Myocyte (in vitro differentiated cells): ENCODE measurements at regions not wholly inside any gene's neighbourhood (a gene's known extent, or its start where the extent isn't known, plus 50 kb on each side); places are given as distances from the start of the nearest gene placed in this dataset.

Experiments used
- DNase-seq: peaks from one replicate; pipeline ENCODE4 v3.0.0-alpha.2; 2012; ENCODE audit warnings: low read depth

DNA sequence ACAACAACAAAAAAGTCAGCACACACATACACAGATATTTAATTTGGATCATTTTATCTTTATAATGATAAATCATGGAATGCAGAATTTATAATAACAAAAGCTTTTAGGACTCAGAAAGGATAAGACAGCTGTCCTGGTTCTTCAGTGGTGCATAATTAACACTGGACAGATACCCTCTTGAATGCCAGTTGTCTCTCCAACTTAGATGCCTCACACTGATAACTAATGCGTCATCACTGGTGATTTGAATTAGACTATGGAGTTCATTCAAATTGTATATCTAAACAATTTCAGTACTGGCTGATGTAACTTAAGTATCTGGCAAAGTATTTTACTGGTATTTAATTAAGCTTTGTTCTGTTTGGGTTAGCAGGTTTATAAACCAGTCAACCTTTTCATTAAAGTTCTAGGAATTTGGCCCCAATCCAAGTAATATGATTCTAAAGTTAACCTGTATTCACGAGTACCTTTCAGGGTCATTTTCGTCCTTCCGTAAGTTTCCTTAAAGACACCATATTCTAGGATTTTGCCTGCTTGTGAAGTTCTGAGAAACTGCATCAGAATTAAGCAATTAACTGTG is 1199.5 kb upstream of the TMPRSS15 start:
- DNase-seq = no peak

DNA sequence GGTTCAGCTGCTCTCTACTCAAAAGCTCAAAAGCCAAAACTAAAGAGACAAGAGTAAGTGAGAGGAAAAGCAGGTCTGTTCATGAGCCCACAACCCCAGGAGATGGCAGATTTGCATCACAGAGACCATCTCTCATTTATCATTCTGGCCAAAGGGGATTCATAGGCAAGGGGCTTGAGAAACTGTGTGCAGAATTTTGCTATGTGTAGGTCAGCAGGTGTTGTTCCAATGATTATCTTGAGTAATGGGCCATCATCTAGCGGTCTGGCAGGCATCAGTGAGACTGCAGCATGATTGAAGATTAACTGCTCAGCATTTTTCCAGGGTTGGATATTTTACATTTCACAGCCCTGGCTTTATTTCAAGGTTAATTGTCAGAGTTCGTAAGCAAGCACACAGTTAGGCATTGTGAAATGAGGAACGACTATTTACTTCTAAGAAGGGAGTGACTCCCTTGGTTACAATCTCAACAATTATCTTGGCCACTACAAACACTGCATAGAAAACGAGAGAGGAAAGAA is 1204.6 kb upstream of the TMPRSS15 start:
- DNase-seq = no peak

GRCh38 chr21:19609611-19610010 is 1206.0 kb upstream of the TMPRSS15 start:
- no peak for DNase-seq

GRCh38 chr21:19621837-19622496 is 1218.4 kb upstream of the TMPRSS15 start:
- DNase-seq = no peak

- no peak for DNase-seq
Measured at GRCh38 chr21:19640964-19641363, 1237.4 kb upstream of the TMPRSS15 start.

DNA sequence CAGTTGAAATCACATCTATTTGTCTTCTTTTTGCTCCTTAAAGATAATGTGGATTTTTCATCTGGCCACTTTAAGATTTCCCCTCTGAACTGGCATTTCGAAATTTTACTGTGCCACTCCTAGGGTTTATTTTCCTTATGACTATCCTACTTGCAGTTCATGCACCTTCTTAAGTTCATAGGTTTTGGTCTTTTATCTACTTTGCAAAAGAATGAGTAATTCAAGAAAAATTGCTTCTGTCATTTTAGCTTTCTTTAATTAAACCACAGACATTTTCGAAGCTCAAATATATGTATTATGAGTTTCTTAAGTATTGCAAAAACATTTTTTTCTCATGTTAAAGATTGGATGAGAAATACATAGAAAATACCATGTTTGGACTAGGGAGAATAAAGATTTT is 1244.8 kb upstream of the TMPRSS15 start:
- no peak for DNase-seq

GRCh38 chr21:19683492-19683891 is 1279.9 kb upstream of the TMPRSS15 start:
- DNase-seq = no peak

DNA sequence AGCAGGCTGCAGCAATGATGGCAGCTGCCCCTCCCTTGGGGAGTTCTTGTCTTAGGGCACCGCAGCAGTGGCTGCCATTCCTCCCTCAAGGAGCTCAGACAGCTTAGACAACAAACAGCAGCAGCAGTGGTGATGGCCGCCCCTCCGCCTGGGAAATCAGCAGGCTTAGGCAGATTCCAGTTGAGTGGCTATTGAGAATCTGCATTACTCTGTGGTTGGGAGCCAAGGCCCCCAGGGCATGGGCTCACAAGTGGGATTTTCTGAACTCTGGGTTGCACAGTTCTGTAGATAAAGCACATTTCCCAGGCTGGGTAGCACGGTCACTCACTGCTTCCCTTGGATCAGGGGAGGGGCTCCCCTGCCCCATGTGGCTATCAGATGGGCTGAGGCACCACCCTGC is 1280.7 kb upstream of the TMPRSS15 start:
- DNase-seq = no peak

GRCh38 chr21:19692231-19692630 is 1288.6 kb upstream of the TMPRSS15 start:
- no peak for DNase-seq

- DNase-seq = no peak
Measured at GRCh38 chr21:19695796-19696195, 1292.2 kb upstream of the TMPRSS15 start.

- DNase-seq = no peak
Measured at GRCh38 chr21:19700476-19700875, 1296.9 kb upstream of the TMPRSS15 start.

- no peak for DNase-seq
Measured at GRCh38 chr21:19702726-19703125, 1295.5 kb upstream of the NCAM2 start.

- DNase-seq = no peak
Measured at GRCh38 chr21:19704832-19705231, 1293.4 kb upstream of the NCAM2 start.

DNA sequence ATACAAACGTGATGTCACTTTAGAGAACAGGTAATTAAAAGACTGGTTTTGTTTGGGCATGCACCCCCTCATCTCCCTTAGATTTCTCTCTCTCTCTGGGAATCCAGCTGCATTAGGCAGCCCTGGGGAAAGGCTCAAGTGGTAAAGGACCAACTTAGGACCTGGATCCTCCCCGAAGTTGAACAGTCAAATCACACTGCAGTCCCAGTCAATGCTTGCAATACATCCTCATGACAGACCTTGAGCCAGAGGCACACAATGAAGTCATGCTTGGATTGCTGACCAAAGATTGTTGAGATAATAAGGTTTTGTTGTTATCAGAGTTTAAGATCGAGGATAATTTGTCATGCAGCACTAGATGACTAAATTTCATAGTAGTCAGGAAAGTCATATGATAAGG is 1285.8 kb upstream of the NCAM2 start:
- no peak for DNase-seq

- DNase-seq = no peak
Measured at GRCh38 chr21:19713313-19713712, 1284.9 kb upstream of the NCAM2 start.

- DNase-seq = no peak
Measured at GRCh38 chr21:19724081-19724480, 1274.1 kb upstream of the NCAM2 start.

DNA sequence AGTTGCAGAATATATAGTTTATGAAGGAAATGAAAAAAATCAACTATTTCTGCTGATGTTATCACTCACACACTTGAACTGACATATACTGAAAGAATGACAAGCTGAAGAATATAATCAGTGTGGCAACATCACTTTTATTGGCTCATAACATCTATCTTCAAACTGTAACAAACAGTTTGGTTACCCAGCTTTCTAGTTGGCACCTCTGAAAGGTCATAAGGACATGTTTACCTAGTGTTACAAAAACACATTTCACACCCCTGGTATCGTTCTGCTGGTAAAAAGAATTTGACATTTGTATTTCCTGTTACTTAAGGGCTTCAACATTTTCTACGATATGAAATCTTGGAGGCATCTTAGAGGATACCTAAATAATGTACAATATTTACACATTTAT is 1267.0 kb upstream of the NCAM2 start:
- DNase-seq = no peak

DNA sequence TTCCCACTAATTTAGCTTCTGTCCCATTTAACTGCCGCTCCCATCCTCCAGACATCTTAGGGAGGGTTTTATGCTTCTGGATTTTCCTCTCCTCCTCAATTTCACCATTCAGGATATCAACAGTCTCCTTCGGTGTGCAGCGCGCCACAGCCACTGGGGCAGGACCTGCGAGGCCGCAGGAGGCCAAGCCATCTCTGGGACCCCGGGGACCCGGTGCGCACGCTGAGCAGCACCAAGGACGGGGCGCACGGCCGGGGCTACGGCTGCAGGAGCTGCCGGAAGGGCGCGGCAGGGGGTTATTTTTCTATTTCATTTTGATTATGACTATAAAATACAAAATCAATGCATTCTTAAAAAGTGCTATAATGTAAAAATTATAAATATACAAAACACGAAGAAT is 1238.4 kb upstream of the NCAM2 start:
- DNase-seq = no peak

- no peak for DNase-seq
Measured at GRCh38 chr21:19767546-19767945, 1230.7 kb upstream of the NCAM2 start.

GRCh38 chr21:19771881-19772280 is 1226.3 kb upstream of the NCAM2 start:
- DNase-seq = no peak

GRCh38 chr21:19776076-19776475 is 1222.1 kb upstream of the NCAM2 start:
- no peak for DNase-seq

DNA sequence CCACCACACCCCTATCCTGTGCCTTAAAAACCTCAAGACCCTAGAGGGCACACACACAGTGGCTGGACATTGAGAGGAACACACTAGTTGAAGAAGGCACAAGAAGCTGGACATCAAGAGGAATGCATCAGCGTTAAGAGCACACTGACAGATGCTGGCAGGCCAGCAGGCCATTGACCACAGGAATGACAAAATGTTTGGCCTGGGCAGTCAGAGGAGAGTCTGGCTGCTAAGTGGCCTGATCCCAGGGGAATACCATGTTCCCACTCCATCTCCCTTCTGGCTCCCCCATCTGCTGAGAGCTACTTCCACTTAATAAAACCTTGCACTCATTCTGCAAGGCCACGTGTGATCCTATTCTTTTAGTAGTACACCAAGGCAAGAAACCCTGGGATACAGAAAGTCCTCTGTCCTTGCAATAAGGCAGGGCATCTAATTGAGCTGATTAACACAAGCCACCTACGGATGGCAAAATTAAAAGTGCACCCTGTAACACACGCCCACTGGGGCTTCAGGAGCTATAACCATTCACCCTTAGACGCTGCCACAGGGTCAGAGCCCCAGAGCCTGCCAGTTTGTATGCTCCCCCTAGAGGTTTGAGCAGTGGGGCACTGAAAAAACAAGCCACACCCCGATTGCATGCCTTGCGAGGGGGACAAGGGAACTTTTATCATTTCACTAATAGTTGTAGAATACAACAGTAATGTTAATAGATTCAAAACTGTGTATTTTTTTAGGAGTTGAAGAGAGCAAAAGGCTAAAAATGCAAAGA is 1216.1 kb upstream of the NCAM2 start:
- DNase-seq = no peak
